Suprapubic skin (tissue), 4 donors: ENCODE measurements at regions not wholly inside any gene's neighbourhood (a gene's known extent, or its start where the extent isn't known, plus 50 kb on each side); places are given as distances from the start of the nearest gene placed in this dataset.

Experiments used
- EP300 ChIP-seq: sonication (generic); formaldehyde crosslinking; IDR thresholded peaks from one replicate; pipeline ENCODE4 v1.6.1; 2017; ENCODE audit warnings: antibody characterized with exemption
- POLR2A ChIP-seq, 2 donors: fragments of 450-650 bp; IDR thresholded peaks; one replicate each; pipeline ENCODE4 v1.6.1; 2017; ENCODE audit warnings: antibody characterized with exemption in 2 of 2, mild to moderate bottlenecking in 2 of 2, moderate library complexity in 2 of 2
- POLR2AphosphoS5 ChIP-seq, 3 donors: sonication (generic); formaldehyde crosslinking; IDR thresholded peaks; one replicate each; pipeline ENCODE4 v1.6.1; 2017; ENCODE audit warnings: antibody characterized with exemption in 3 of 3
- TF ChIP-seq, protein P1 (sequence below), 2 donors: fragments of 200-600 bp in 1 of 2; fragments of 450-650 bp in 1 of 2; sonication (generic) in 1 of 2; IDR thresholded peaks; one replicate each; pipeline ENCODE4 v1.5.1; 2016 to 2019; ENCODE audit warnings: antibody characterized with exemption in 2 of 2, mild to moderate bottlenecking in 1 of 2, moderate library complexity in 1 of 2

DNA sequence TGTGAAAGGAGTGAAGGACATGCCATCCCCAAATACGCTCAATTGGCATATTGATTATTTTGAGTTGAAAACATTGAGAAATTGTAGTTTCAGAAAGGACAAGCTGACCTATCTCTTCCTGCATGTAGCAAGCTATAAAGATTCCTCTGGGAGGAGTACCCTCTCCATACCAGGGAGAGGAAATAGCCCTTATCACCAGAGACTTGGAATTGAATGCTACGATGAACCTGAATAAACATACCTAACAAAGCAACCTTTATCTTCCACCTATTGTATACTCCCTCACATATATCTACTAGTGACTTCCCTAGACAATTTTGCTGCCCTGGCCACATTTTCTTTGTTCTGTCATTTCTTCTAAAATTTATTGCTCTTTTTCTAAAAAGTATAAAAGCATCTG, 150.2 kb upstream of the EEPD1 start:
- TF ChIP-seq, protein P1, sequence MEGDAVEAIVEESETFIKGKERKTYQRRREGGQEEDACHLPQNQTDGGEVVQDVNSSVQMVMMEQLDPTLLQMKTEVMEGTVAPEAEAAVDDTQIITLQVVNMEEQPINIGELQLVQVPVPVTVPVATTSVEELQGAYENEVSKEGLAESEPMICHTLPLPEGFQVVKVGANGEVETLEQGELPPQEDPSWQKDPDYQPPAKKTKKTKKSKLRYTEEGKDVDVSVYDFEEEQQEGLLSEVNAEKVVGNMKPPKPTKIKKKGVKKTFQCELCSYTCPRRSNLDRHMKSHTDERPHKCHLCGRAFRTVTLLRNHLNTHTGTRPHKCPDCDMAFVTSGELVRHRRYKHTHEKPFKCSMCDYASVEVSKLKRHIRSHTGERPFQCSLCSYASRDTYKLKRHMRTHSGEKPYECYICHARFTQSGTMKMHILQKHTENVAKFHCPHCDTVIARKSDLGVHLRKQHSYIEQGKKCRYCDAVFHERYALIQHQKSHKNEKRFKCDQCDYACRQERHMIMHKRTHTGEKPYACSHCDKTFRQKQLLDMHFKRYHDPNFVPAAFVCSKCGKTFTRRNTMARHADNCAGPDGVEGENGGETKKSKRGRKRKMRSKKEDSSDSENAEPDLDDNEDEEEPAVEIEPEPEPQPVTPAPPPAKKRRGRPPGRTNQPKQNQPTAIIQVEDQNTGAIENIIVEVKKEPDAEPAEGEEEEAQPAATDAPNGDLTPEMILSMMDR (IDR thresholded peaks at IDR 0.05) = no peak
- no peak for TF ChIP-seq POLR2A (IDR thresholded peaks at IDR 0.05)
- no peak for TF ChIP-seq POLR2AphosphoS5 (IDR thresholded peaks at IDR 0.05)
- TF ChIP-seq EP300 = no peak
